GM23248 (cell line): ENCODE measurements at regions not wholly inside any gene's neighbourhood (a gene's known extent, or its start where the extent isn't known, plus 50 kb on each side); places are given as distances from the start of the nearest gene placed in this dataset.
A peak's percentile ranks its signal among the peaks of the same experiment; 100 is the strongest.

Experiments used
- DNase-seq: peaks from one replicate; pipeline ENCODE4 v3.0.0-alpha.2; 2015
- H2AFZ ChIP-seq: fragments of 200-600 bp; sonication (generic); 2 replicates; pipeline ENCODE4 v1.6.1; 2016; ENCODE audit warnings: antibody characterized with exemption
- H3F3A ChIP-seq: fragments of 200-600 bp; sonication (generic); 2 replicates; pipeline ENCODE4 v1.6.1; 2016; ENCODE audit warnings: mild to moderate bottlenecking, antibody characterized with exemption, mixed run types; ENCODE audit not compliant: insufficient read depth
- H3K27ac ChIP-seq: fragments of 200-600 bp; sonication (generic); 2 replicates; pipeline ENCODE4 v1.5.1; 2016; ENCODE audit warnings: mild to moderate bottlenecking
- H3K27me3 ChIP-seq: fragments of 200-600 bp; sonication (generic); replicated peaks from 2 replicates; pipeline ENCODE4 v1.6.1; 2016; ENCODE audit warnings: mild to moderate bottlenecking; ENCODE audit not compliant: insufficient read depth
- H3K36me3 ChIP-seq: fragments of 200-600 bp; sonication (generic); 2 replicates; pipeline ENCODE4 v1.6.1; 2016; ENCODE audit warnings: low read depth, mild to moderate bottlenecking
- H3K4me1 ChIP-seq: fragments of 200-600 bp; sonication (generic); 2 replicates; pipeline ENCODE4 v1.6.1; 2016; ENCODE audit warnings: mild to moderate bottlenecking; ENCODE audit not compliant: insufficient read depth
- H3K4me2 ChIP-seq: fragments of 200-600 bp; sonication (generic); one replicate; pipeline ENCODE4 v1.6.1; 2016; ENCODE audit warnings: mild to moderate bottlenecking; ENCODE audit not compliant: unreplicated experiment
- H3K4me3 ChIP-seq: fragments of 200-600 bp; sonication (generic); 2 replicates; pipeline ENCODE4 v1.5.1; 2016; ENCODE audit warnings: mild to moderate bottlenecking
- H3K79me2 ChIP-seq: fragments of 200-600 bp; sonication (generic); 2 replicates; pipeline ENCODE4 v1.6.1; 2016; ENCODE audit warnings: mild to moderate bottlenecking; ENCODE audit not compliant: insufficient read depth
- H3K9ac ChIP-seq: fragments of 200-600 bp; sonication (generic); 2 replicates; pipeline ENCODE4 v1.6.1; 2016; ENCODE audit warnings: mild to moderate bottlenecking
- H3K9me2 ChIP-seq: fragments of 200-600 bp; sonication (generic); 2 replicates; pipeline ENCODE4 v1.6.1; 2016; ENCODE audit warnings: mixed run types, mild to moderate bottlenecking, moderate library complexity; ENCODE audit not compliant: insufficient read depth
- H3K9me3 ChIP-seq: fragments of 200-600 bp; sonication (generic); one replicate; pipeline ENCODE4 v1.6.1; 2017; ENCODE audit warnings: low read depth
- H4K20me1 ChIP-seq: fragments of 200-600 bp; sonication (generic); 2 replicates; pipeline ENCODE4 v1.6.0; 2016; ENCODE audit not compliant: insufficient read depth
- EZH2 ChIP-seq: fragments of 200-600 bp; sonication (generic); IDR thresholded peaks from 2 replicates; pipeline ENCODE4 v1.6.1; 2018; ENCODE audit warnings: antibody characterized with exemption, mild to moderate bottlenecking; ENCODE audit not compliant: insufficient read depth, poor library complexity, severe bottlenecking
- EZH2phosphoT487 ChIP-seq: fragments of 200-600 bp; sonication (generic); IDR thresholded peaks from 2 replicates; pipeline ENCODE4 v1.6.1; 2018; ENCODE audit warnings: antibody characterized with exemption, moderate library complexity, mild to moderate bottlenecking, low read depth; ENCODE audit not compliant: insufficient read depth
- WGBS, 2 experiments: methylation state at CpG; one replicate each; pipeline ENCODE4 v1.1.6; 2015 to 2017; ENCODE audit warnings: low lambda C conversion rate in 2 of 2, low coverage in 1 of 2; ENCODE audit errors: missing lambda C conversion rate in 2 of 2; 5-methylcytosine and 5-hydroxymethylcytosine counted together
- in situ Hi-C: fragments of 300-500 bp; cut with MboI; formaldehyde crosslinking; loops from 2 replicates; pipeline ENCODE4 v1.15.0; 2020

- in situ Hi-C loops = no loop called here
- Histone ChIP-seq H2AFZ (no peak overlapping the region), H3K79me2 (no peaks in the 10 kb centered on the region), H3K9me3 (no peaks in the 10 kb centered on the region), H4K20me1 (no peaks in the 10 kb centered on the region), H3K9ac (no peak overlapping the region), H3F3A (no peaks in the 10 kb centered on the region), H3K27ac (no peak overlapping the region), H3K4me3 (no peak overlapping the region), H3K9me2 (no peaks in the 10 kb centered on the region; the same call in 1 of the 2 replicates), H3K4me1 (no peaks in the 10 kb centered on the region), H3K27me3 (no peaks in the 10 kb centered on the region), H3K4me2 (no peak overlapping the region), H3K36me3 (no peaks in the 10 kb centered on the region)
- DNase-seq = no peak
- 21 to 29% methylated on average over 2 of the region's 2 CpGs for WGBS, 2 experiments
- TF ChIP-seq EZH2phosphoT487 = no peak
- no peak for TF ChIP-seq EZH2
Observed at GRCh38 chr18:30163573-30163972, 879.0 kb downstream of the DSC3 start.

GRCh38 chr18:30160124-30160523 lies 882.4 kb downstream of the DSC3 start:
- Histone ChIP-seq H3K4me3 (no peak overlapping the region), H3K36me3 (no peaks in the 10 kb centered on the region), H3K4me1 (no peaks in the 10 kb centered on the region), H3K9ac (no peak overlapping the region), H3K27ac (no peak overlapping the region), H2AFZ (no peak overlapping the region), H3K79me2 (no peaks in the 10 kb centered on the region), H3F3A (no peaks in the 10 kb centered on the region), H3K9me3 (no peaks in the 10 kb centered on the region), H3K27me3 (no peaks in the 10 kb centered on the region), H4K20me1 (no peaks in the 10 kb centered on the region), H3K4me2 (no peak overlapping the region), H3K9me2 (no peaks in the 10 kb centered on the region)
- no peak for TF ChIP-seq EZH2
- no peak for TF ChIP-seq EZH2phosphoT487
- no peak for DNase-seq
- in situ Hi-C loops = no loop called here

GRCh38 chr18:30150586-30151250 lies 891.8 kb downstream of the DSC3 start:
- Histone ChIP-seq H3K36me3 (no peaks in the 10 kb centered on the region), H3K9me3 (no peaks in the 10 kb centered on the region), H3K79me2 (no peaks in the 10 kb centered on the region), H2AFZ (no peak overlapping the region), H3F3A (no peaks in the 10 kb centered on the region), H3K9me2 (no peaks in the 10 kb centered on the region), H3K4me3 (no peak overlapping the region), H3K27me3 (no peaks in the 10 kb centered on the region), H3K27ac (no peak overlapping the region), H4K20me1 (no peaks in the 10 kb centered on the region), H3K4me2 (no peak overlapping the region), H3K9ac (no peak overlapping the region), H3K4me1 (no peaks in the 10 kb centered on the region)
- WGBS, 2 experiments = 2% methylated on average over 2 of the region's 2 CpGs
- no peak for DNase-seq
- no peak for TF ChIP-seq EZH2
- no peak for TF ChIP-seq EZH2phosphoT487
- in situ Hi-C loops = no loop called here

- Histone ChIP-seq H4K20me1 (no peaks in the 10 kb centered on the region), H3K9ac (no peak overlapping the region), H3K4me3 (no peak overlapping the region), H3K4me1 (no peaks in the 10 kb centered on the region), H3K27ac (no peak overlapping the region), H3K9me3 (no peaks in the 10 kb centered on the region), H3K79me2 (no peaks in the 10 kb centered on the region), H3K27me3 (no peaks in the 10 kb centered on the region), H3F3A (no peaks in the 10 kb centered on the region), H3K4me2 (no peak overlapping the region), H3K9me2 (no peaks in the 10 kb centered on the region), H3K36me3 (no peaks in the 10 kb centered on the region), H2AFZ (no peak overlapping the region)
- in situ Hi-C loops = no loop called here
- DNase-seq = no peak
- TF ChIP-seq EZH2phosphoT487 (no peak), EZH2 (no peak)
Observed at GRCh38 chr18:30149585-30149984, 893.0 kb downstream of the DSC3 start.

GRCh38 chr18:30142870-30143269 lies 899.7 kb downstream of the DSC3 start:
- no peaks in the 10 kb centered on the region for H3K9me2 ChIP-seq
- TF ChIP-seq EZH2phosphoT487 (no peak), EZH2 (no peak)
- H3K27ac ChIP-seq = no peak overlapping the region
- H3K36me3 ChIP-seq = no peaks in the 10 kb centered on the region
- 50 to 55% methylated on average over 5 of the region's 5 CpGs for WGBS, 2 experiments
- no peaks in the 10 kb centered on the region for H4K20me1 ChIP-seq
- H3K4me2 ChIP-seq = no peak overlapping the region
- in situ Hi-C loops = no loop called here
- H3K4me1 ChIP-seq = no peaks in the 10 kb centered on the region
- H3K9me3 ChIP-seq = no peaks in the 10 kb centered on the region
- H3K27me3 ChIP-seq = no peaks in the 10 kb centered on the region
- no peak overlapping the region for H3K9ac ChIP-seq
- no peaks in the 10 kb centered on the region for H3K79me2 ChIP-seq
- no peaks in the 10 kb centered on the region for H3F3A ChIP-seq
- DNase-seq = no peak
- 0 out of 2 replicates have a peak overlapping the region, but pooled peaks have one; percentile 10 for H2AFZ ChIP-seq
- no peak overlapping the region for H3K4me3 ChIP-seq
